B cell (primary cell): ENCODE measurements at regions not wholly inside any gene's neighbourhood (a gene's known extent, or its start where the extent isn't known, plus 50 kb on each side); places are given as distances from the start of the nearest gene placed in this dataset.

Experiments
- EZH2 ChIP-seq: IDR thresholded peaks from 2 replicates; pipeline ENCODE4 v1.6.1; 2012; ENCODE audit warnings: borderline replicate concordance, low read depth, mild to moderate bottlenecking, moderate library complexity, low read length; ENCODE audit not compliant: insufficient read depth, poor library complexity, severe bottlenecking
- TF ChIP-seq, protein P1 (sequence below): fragments of 200-600 bp; IDR thresholded peaks from one replicate; pipeline ENCODE4 v1.8.0; 2022; ENCODE audit warnings: antibody characterized with exemption, mild to moderate bottlenecking

DNA sequence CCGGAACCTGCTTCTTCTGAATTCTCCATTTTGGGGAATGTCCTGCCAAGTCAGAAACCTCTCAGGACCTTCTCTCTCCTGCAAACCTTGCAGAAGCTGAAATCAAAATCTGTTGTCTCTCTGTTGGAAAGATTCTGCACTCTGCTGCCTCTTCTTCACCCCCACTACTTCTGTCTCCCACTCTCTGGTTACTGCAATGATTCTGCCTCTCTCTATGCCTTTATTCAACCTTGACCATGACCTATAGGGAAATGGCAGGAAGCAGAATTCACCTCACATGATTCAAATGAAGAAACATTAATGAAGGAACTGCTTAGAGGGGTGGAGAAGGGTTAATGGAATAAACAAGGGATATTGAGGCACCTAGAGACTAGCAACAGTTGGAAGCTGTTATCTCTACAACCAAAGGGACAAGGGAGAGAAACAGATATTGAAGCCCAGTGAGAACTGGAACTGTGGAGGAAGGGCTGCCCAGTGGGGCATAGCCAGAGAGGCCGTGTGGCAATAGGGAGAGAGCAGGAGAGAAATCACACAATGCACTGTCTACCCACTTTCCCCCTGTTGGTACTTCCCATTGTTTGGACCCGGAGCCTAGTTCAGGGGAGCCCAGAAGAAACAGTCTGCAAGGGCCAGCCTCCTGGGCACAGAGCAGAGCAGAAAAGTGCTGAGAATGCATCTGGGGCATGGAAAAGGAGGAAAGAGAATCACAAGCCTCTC is 76.1 kb upstream of the JUN start:
- no peak for TF ChIP-seq EZH2
- TF ChIP-seq, protein P1, sequence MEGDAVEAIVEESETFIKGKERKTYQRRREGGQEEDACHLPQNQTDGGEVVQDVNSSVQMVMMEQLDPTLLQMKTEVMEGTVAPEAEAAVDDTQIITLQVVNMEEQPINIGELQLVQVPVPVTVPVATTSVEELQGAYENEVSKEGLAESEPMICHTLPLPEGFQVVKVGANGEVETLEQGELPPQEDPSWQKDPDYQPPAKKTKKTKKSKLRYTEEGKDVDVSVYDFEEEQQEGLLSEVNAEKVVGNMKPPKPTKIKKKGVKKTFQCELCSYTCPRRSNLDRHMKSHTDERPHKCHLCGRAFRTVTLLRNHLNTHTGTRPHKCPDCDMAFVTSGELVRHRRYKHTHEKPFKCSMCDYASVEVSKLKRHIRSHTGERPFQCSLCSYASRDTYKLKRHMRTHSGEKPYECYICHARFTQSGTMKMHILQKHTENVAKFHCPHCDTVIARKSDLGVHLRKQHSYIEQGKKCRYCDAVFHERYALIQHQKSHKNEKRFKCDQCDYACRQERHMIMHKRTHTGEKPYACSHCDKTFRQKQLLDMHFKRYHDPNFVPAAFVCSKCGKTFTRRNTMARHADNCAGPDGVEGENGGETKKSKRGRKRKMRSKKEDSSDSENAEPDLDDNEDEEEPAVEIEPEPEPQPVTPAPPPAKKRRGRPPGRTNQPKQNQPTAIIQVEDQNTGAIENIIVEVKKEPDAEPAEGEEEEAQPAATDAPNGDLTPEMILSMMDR, result no peak
